Tibial nerve (tissue), 4 donors: ENCODE measurements at regions not wholly inside any gene's neighbourhood (a gene's known extent, or its start where the extent isn't known, plus 50 kb on each side); places are given as distances from the start of the nearest gene placed in this dataset.

Experiments used
- EP300 ChIP-seq, 2 donors: sonication (generic); formaldehyde crosslinking; IDR thresholded peaks; one replicate each; pipeline ENCODE4 v1.6.1; 2017; ENCODE audit warnings: antibody characterized with exemption in 2 of 2, mild to moderate bottlenecking in 1 of 2
- TF ChIP-seq, protein P1 (sequence below), 5 experiments: fragments of 200-600 bp in 3 of 5; fragments of 450-650 bp in 2 of 5; sonication (generic) in 3 of 5; IDR thresholded peaks; one replicate each; pipeline ENCODE4 v1.5.1; 2016 to 2019; ENCODE audit warnings: antibody characterized with exemption in 5 of 5, mild to moderate bottlenecking in 3 of 5, moderate library complexity in 2 of 5

DNA sequence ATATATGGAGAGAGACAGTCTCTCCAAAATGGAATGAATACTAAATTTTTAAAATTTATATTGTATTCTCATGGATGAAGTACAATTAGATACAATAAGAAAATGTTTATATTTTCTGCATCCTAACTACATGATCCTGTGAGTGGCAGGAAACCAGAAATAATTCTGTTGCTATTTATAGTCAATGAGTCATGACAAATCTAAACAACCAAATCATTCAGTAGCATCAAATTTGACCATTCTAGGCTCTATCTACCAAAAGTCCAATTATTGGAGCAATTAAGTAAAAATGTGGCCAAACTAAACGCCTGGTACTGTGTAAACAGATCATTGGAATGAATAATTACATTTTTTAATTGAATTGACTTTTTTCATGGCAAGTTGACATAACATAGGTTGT, 959.8 kb downstream of the EPHA7 start:
- TF ChIP-seq, protein P1, sequence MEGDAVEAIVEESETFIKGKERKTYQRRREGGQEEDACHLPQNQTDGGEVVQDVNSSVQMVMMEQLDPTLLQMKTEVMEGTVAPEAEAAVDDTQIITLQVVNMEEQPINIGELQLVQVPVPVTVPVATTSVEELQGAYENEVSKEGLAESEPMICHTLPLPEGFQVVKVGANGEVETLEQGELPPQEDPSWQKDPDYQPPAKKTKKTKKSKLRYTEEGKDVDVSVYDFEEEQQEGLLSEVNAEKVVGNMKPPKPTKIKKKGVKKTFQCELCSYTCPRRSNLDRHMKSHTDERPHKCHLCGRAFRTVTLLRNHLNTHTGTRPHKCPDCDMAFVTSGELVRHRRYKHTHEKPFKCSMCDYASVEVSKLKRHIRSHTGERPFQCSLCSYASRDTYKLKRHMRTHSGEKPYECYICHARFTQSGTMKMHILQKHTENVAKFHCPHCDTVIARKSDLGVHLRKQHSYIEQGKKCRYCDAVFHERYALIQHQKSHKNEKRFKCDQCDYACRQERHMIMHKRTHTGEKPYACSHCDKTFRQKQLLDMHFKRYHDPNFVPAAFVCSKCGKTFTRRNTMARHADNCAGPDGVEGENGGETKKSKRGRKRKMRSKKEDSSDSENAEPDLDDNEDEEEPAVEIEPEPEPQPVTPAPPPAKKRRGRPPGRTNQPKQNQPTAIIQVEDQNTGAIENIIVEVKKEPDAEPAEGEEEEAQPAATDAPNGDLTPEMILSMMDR (IDR thresholded peaks at IDR 0.05): no peak
- no peak for TF ChIP-seq EP300 (IDR thresholded peaks at IDR 0.05)
